HEK293T (cell line): ENCODE measurements at regions not wholly inside any gene's neighbourhood (a gene's known extent, or its start where the extent isn't known, plus 50 kb on each side); places are given as distances from the start of the nearest gene placed in this dataset.

ENCODE experiments used
- ARNT ChIP-seq: fragments of 450-650 bp; IDR thresholded peaks from 2 replicates; pipeline ENCODE4 v1.6.1; 2017; ENCODE audit warnings: mild to moderate bottlenecking
- BHLHE40 ChIP-seq: fragments of 450-650 bp; IDR thresholded peaks from 2 replicates; pipeline ENCODE4 v1.6.1; 2016; ENCODE audit warnings: mild to moderate bottlenecking, moderate library complexity, borderline replicate concordance
- ELF4 ChIP-seq: fragments of 450-650 bp; IDR thresholded peaks from 2 replicates; pipeline ENCODE4 v1.6.1; 2017; ENCODE audit warnings: antibody characterized with exemption
- FOXA1 ChIP-seq: fragments of 450-650 bp; IDR thresholded peaks from 2 replicates; pipeline ENCODE4 v1.6.1; 2016; ENCODE audit warnings: mild to moderate bottlenecking
- FOXK2 ChIP-seq: fragments of 450-650 bp; IDR thresholded peaks from 2 replicates; pipeline ENCODE4 v1.6.1; 2016; ENCODE audit warnings: mild to moderate bottlenecking
- FOXM1 ChIP-seq: fragments of 450-650 bp; IDR thresholded peaks from 2 replicates; pipeline ENCODE4 v1.6.1; 2017; ENCODE audit warnings: mild to moderate bottlenecking, borderline replicate concordance
- LEF1 ChIP-seq: fragments of 450-650 bp; IDR thresholded peaks from 2 replicates; pipeline ENCODE4 v1.6.1; 2017; ENCODE audit warnings: mild to moderate bottlenecking, borderline replicate concordance
- NFRKB ChIP-seq: fragments of 450-650 bp; IDR thresholded peaks from 2 replicates; pipeline ENCODE4 v1.6.1; 2016; ENCODE audit warnings: mild to moderate bottlenecking, moderate library complexity
- PKNOX1 ChIP-seq: fragments of 450-650 bp; IDR thresholded peaks from 2 replicates; pipeline ENCODE4 v1.6.1; 2016
- SP1 ChIP-seq: fragments of 450-650 bp; IDR thresholded peaks from 2 replicates; pipeline ENCODE4 v1.6.1; 2017
- SUZ12 ChIP-seq: fragments of 450-650 bp; IDR thresholded peaks from 2 replicates; pipeline ENCODE4 v1.6.1; 2016; ENCODE audit warnings: mild to moderate bottlenecking
- TARDBP ChIP-seq: fragments of 450-650 bp; IDR thresholded peaks from 2 replicates; pipeline ENCODE4 v1.6.1; 2016
- ZNF384 ChIP-seq: fragments of 450-650 bp; IDR thresholded peaks from 2 replicates; pipeline ENCODE4 v1.6.1; 2016

GRCh38 chr9:88672874-88673689, 138.1 kb downstream of the NXNL2 start:
- TF ChIP-seq BHLHE40 (no peak), SUZ12 (no peak), SP1 (no peak), TARDBP (no peak), ARNT (no peak), FOXM1 (no peak), NFRKB (no peak), LEF1 (no peak), PKNOX1 (no peak), ZNF384 (no peak), FOXA1 (no peak), FOXK2 (no peak), ELF4 (no peak)
